GM19452 (cell line): ENCODE measurements at regions not wholly inside any gene's neighbourhood (a gene's known extent, or its start where the extent isn't known, plus 50 kb on each side); places are given as distances from the start of the nearest gene placed in this dataset.

ENCODE experiments used
- ATAC-seq: cut with Tn5 transposase; IDR thresholded peaks from one replicate; pipeline ENCODE4 v1.9.1; 2021; ENCODE audit not compliant: unreplicated experiment

DNA sequence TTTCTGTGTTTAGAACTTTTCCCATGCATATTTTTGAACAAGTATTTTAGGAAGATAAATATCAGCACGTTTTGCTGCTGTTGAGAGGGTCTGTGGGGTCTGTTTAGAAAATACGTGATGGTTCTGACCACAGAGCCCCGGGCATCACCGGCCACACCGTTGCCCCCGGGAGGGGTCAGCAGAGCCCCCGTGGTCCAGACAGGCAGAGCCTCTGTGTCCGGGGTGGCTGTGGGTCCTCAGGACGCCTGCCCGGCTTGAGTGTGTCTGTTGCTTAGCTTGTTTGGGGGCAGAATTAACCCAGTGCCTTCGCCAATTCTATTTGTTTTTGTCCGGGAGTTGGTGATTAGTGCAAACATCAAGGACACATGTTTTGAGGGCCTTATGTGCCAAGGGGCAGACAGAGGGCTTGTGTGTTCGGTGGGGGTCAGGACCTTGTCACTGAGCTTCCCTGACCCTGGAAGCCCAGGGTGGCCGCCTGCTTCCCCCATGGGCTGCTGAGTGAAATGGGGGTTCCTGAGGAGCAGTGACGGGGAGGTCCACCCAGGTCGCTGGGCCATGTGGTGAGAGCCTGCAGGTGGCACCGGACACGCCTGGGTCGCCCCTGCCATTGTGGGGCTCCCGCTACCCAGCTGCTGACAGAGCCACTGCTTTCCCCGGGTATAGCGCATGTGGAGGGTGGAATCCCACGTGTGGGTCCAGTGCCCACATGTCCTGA lies 122.2 kb downstream of the SIK1 start:
- no peak for ATAC-seq

DNA sequence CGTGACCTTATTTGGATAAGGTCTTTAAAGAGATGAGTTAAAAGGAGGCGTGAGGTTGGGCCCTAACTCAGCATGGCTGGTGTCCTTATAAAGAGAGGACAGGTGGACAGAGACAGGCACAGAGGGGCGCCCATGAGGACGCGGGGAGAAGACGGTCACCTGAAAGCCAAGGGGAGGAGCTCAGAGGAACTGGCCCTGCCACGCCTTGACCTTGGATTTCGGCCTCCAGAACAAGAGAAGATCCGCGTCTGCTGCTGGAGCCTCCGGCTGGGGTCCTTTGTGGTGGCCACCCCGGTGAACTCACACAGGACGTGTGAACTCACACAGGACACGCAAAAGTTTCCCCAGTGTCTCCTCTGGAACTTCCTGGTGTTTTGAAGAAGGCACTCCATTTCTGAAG lies 122.7 kb downstream of the SIK1 start:
- no peak for ATAC-seq

DNA sequence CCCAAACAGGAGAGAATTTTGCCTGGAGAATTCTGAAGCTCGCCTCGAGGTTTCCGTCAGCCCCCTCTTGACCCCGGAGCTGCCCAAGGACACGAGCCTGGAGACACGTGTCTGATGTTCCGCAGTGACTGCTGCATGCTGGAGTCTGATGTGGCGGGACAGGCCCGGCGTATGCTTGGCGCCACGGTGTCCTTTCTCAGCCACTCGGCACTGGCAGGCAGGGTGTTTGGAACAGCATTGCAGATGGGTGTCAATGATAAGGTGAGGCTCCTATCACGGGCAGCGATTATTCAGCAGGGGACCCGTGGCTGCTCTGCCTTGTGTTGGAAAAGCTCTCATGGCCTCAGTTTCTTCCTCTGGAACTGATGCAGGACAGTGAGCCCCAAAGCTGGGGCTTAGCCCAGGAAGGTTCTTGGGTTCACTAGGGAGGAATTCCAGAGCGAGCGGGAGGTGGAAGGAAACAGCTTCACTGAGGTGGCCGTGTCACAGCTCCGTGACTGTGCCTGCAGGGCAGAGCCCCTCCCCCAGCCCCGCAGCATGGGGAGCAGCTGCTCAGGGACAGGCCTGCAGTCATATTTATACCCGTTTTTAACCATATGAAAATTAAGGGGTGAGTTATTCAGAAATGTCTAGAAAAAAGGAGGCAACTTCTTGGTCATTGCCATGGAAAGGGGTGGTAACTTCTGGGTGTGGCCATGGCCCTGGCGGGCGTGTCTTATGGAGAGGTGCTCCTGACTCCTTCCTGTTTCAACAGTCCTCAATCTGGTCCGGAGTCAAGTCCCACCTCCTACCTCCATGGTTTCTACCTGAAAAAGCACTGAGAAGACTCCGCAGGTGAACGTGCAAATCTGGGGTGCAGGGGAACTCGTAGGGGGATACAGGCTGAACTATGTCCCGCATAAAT lies 123.4 kb downstream of the SIK1 start:
- no peak for ATAC-seq

- no peak for ATAC-seq
Measured at GRCh38 chr21:43302769-43303168, 124.2 kb downstream of the SIK1 start.

GRCh38 chr21:43302062-43302700 lies 124.8 kb downstream of the SIK1 start:
- no peak for ATAC-seq

GRCh38 chr21:43301409-43302061 lies 125.4 kb downstream of the SIK1 start:
- ATAC-seq, result no peak

DNA sequence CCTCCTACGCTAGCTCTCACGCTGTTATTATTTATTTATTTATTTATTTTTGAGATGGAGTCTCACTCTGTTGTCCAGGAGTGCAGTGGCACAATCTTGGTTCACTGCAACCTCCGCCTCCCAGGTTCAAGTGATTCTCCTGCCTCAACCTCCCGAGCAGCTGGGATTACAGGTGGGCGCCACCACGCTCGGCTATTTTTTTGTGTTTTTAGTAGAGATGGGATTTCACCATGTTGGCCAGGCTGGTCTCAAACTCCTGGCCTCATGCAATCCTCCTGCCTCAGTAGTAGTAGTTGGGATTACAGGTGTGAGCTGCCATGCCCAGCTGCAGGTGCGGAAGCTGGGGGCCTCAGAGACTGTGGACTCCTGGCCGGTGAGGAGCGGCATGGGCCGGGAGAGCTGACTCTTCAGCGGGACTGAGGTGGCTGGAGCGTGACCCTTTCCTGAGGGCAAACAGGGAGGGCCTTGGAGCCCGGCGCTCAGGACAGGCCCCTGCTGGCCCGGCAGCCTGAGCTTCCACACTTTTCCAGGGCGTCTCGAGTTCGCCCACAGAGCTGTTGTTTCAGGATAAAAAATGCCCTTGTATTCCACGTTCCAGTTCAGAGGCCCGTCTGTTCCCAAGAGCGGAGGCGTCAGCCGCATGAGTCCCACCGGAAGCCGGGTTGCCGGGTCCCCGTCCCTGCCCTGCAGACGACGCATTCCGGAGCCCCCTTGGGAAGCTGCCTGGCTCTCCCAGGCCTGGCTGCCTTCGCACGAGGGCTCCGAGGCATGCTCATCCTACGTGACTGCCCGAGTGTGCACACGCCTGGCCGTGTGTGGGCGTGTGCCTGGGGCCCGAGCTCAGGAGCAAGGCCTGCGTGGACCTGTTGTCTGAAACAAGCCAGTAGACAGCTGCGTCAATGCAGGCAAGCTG lies 126.2 kb downstream of the SIK1 start:
- ATAC-seq, result no peak

DNA sequence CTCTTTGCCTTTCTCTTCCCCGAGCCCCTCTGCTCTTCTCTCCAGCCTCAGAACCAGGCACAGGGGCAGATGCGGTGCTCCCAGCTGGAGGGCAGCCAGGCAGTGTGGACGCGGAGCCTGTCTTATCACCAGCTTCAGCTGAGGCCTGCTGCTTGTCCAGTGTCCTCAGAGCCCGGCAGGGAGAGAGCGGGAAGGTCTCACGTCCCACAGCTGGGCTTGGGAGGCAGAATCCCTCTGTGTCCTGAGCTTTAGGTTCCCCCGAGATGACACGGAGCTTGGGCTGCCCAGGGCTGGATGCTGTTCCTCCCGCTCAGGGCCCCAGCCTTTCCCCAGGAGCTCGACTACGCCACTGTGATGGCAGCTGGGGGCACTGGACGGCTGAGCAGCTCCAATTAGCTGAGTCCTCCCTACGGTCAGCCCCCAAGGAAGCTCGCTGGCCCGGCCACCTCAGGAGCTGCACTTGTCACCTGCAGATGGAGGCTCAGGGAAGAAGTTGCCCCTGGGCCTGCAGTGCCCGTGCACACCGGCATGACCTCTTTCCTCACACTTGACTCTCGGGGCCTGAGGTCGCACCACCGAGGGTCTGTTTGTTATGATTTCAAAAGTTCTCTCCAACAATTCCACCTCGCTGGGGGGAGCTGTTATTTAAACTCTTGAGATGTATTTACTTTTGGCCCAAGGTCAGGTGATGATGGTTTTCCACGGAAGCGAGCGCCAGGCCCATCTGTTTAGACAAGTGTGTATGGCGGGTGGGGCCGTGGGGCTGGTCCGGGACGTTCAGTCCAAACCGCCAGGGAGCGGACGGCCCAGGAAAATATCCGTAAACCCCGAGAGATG lies 127.3 kb downstream of the SIK1 start:
- ATAC-seq, result no peak

DNA sequence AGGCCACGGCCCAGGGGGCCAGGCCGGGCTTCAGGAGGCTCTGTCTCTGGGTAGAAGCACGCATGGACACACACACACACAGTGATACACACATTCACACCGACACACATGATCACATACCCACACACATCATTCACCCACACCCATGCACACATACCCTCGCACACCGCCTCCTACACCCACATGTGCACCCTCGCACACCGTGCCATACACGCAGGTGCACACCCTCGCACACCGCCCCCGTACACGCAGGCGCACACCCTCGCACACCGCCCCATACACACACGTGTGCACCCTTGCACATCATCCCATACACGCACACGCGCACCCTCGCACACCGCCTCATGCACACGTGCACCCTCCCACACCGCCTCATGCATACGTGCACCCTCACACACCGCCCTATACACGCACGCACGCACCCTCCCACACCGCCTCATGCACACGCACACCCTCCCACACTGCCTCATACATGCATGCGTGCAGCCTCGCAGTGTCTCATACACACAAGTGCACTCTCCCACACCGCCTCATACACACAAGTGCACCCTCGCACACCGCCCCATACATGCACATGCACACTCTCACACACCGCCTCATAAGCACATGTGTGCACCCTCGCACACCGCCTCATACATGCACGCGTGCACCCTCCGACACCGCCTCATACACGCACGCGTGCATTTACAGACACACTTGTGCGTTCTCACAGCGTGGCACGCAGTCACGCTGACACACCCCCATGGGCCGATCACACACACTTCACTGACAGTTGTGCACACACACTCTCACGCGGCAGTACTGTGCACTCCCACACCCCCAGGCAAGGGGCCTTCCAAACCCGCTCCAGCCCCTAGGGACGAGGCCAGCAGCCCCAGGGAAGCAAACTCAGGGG lies 128.1 kb downstream of the SIK1 start:
- no peak for ATAC-seq

DNA sequence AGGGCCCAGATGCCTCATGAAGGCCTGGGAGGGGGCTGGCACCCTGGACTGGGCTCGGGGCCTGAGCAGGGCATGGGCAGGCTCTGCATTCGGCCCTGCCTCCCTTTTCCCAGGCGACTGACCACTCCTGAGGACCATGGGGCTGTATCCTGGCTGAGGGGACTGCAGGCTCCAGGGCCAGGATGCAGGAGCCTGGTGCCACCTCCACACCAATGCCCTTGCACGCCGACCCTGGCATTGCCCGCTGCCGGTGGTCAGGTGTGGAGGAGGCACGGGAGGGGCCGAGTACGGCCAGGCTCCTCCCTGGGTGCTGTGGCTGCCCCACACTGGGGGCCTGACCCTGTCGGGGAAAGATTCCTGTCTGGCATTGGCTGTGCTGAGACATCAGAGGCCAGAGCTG lies 128.9 kb downstream of the SIK1 start:
- no peak for ATAC-seq

DNA sequence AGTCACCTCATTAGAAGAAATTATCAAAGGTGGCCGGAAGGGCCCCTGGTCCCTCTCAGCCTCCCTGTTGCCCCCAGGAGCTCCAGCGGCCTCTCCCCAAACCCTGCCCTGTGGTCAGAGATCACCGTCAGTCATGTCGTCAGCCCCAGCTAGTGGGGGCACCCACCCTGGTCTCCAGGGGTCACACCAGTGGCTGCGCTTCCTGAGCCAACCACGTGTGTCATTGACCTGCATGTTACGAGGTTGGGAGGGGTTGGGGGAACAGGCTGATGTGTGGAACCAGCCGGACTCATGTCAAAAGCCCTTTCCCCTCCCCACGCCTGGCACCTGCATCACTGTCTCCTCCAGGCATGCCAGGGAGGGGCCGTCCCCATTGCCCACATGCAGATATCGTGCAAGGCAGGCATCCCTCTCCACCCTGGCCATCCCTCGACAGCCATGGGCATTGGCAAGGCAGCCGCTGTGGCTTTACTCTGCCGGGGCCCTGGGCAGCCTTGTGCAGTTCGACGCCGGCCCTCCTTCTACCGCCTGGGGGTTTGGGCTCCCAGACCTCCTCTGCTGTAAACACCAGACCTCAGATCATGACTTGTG lies 128.7 kb downstream of the CRYAA start:
- no peak for ATAC-seq

DNA sequence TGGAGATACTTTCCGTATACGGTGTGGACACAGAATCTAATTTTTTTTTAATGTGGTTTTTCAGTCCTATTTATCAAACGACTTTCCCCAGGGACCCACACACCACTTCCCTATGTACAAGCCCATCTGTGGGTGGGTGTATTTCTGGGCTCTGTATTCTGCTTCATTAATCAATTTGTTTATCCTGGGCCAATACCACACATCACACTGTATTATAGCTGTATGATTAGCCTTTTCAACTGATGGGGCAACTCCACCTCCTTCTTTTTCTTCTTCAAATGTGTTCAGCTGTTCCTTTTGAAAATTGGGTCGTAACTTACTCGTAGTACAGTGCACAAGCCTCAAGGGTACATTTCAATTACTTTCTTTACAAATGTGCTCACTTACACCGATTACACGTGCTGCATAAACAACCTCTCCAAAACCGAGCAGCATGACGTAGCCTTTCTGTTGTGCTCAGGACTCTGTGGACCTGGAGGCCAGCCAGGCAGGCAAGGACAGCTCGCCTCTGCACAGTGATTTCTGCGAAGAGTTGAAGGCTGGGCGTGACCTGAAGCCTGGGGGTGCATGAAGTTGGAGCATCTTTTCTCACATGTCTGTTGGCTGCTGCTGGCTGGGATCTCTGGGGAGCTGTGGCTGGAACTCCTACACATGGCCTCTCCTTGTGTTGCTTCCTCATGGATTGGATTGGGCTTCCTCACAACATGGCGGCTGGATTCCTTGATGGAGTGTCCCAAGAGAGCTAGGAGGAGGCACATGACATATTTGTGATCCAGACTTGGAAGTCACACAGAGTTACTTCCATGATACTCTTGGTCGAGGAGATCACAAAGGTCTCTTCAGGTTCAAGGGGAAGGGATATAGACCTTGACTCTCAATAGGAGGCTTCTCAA lies 126.5 kb downstream of the CRYAA start:
- ATAC-seq, result no peak

GRCh38 chr21:43294194-43294902 lies 125.5 kb downstream of the CRYAA start:
- ATAC-seq, result no peak

- ATAC-seq, result no peak
Measured at GRCh38 chr21:43292866-43293142, 124.0 kb downstream of the CRYAA start.

DNA sequence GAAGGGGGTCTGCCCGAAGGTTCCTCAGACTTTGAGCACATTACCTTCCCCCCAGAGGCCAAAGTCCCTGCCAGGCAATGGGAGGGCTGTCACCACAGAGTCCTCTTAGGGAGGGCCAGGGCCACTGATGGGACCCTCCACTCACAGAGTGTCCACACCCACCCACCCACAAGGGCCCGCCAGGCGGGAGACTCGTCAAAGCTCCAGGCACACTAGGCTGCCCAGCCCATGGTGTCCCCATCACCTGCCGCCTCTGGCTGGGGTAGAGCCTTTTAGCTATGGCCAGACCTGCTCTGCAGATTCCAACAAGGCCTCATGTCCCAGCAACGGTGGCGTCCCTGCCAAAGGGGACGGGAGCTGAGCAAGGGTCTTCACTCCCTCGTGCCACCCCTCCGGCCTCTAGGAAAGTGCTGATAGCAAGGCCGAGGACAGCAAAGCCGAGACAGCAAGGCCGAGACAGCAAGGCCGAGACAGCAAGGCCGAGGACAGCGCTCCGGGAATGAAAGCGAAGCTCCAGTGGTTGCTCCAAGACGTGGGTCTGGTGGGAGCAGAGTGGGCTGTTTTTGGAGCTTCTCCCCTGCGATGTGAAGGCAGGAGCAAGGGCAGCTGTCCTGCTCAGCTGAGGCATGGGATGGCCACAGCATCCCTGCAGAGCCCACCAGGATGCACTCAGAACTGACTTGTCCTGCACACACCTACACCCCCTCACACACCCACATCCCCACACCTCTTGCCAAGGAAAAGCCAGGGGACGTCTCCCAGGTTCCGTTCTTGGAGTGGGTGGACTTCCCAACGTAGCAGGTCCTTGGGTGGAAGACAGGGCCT lies 123.4 kb downstream of the CRYAA start:
- ATAC-seq, result no peak
